Activated naive CD4-positive, alpha-beta T cell treated with anti-CD3 and anti-CD28 coated beads, Interleukin-2, amount 10 ng/mL, durations not matched to agents 7 days and 5 days (primary cell): ENCODE measurements at regions not wholly inside any gene's neighbourhood (a gene's known extent, or its start where the extent isn't known, plus 50 kb on each side); places are given as distances from the start of the nearest gene placed in this dataset.
"Not testable (repeated sequence)": the region's sequence is repeated elsewhere in the genome, so short reads cannot be mapped to it uniquely, and the experiment has no call there.

Experiments
- CTCF ChIA-PET: fragments of 350-600 bp; sonication (Branson Sonifier 250); formaldehyde crosslinking; loops from one replicate; lab custom pipeline; 2021; ENCODE audit warnings: antibody characterized with exemption; lab: Charles Lee
- DNase-seq: peaks from one replicate; pipeline ENCODE4 v3.0.0-alpha.2; 2020
- H3K27ac Mint-ChIP-seq: one replicate; pipeline ENCODE4 v1.8.0; 2021; ENCODE audit warnings: mild to moderate bottlenecking, moderate library complexity, mixed read lengths
- H3K27me3 Mint-ChIP-seq: one replicate; pipeline ENCODE4 v1.8.0; 2021; ENCODE audit warnings: mild to moderate bottlenecking, mixed read lengths
- H3K36me3 Mint-ChIP-seq: one replicate; pipeline ENCODE4 v1.8.0; 2021; ENCODE audit warnings: mixed read lengths
- H3K4me1 Mint-ChIP-seq: one replicate; pipeline ENCODE4 v1.8.0; 2021; ENCODE audit warnings: mixed read lengths
- H3K4me3 Mint-ChIP-seq: one replicate; pipeline ENCODE4 v1.8.0; 2021; ENCODE audit warnings: mild to moderate bottlenecking, moderate library complexity, mixed read lengths
- H3K9me3 Mint-ChIP-seq: one replicate; pipeline ENCODE4 v1.8.0; 2021; ENCODE audit warnings: mixed read lengths

DNA sequence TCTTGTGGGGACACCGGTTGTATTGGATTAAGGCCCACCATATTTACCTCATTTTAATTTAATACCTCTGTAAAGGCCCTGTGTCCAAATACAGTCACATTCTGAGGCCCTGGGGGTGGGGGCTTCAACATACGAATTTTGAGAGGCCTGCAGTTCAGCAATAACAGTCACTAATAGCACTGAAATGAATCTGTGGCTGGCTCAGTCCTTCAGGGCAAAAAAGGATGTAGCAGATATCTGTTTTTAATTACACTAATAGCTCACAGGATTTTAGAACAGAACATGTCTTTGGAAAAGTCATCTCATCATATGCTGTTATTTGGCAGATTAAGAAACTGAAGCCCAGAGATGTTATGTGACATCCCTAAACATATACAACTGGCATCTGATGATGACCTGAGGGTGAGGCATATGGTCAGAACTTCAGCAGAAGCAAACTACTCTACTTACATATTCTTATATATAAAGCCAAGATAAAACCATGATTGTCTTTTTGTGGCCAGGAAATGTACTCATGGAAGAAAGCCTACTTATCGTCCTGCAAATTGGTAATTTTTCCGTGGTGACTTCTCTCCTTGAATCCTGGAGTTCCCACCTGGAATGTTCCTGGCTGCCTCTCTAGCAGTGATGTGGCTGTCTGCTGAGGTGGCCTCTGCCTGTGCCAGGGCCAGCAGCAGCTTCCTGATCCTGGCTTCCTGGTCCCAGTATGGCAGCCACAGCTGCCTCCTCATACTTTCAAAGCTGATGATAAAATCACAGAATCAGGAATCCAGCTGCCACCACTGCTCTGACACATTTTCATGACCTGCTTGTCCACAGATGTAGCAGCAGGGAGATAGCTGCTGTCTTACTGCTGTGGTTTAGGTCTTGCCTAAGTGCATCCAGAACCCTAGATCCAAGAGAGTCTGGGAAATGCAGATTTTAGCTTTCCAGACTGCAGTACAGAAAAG, 72.1 kb upstream of the ANKRD55 start:
- Mint-ChIP-seq H3K4me1 (no peaks in the 10 kb centered on the region), H3K27me3 (peaks cover 7% of the 10 kb centered on the region), H3K4me3 (no peak overlapping the region), H3K36me3 (peaks cover 4% of the 10 kb centered on the region), H3K27ac (no peak overlapping the region), H3K9me3 (peaks cover 18% of the 10 kb centered on the region)
- no peak for DNase-seq
- CTCF ChIA-PET: no interaction called here

DNA sequence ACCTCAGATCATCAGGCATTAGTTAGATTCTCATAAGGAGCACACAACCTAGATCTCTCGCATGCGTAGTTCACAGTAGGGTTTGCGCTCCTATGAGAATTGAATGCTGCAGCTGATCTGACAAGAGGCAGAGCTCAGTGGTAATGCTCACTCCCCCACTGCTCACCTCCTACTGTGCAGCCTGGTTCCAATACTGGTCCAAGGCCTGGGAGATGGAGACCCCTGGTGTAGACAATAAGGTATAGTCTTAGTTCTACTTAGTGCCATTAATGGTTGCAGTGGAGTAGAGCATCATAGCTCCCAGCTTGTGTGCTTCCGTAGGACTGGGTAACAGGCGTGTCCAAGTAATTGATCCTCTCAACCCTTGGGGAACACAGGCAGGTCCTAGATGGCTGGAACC, 70.4 kb upstream of the ANKRD55 start:
- CTCF ChIA-PET: interaction anchor here (1.3 to 1.9 kb wide), 2 partner anchors 26 to 32 kb away, joined by 3 to 6 read pairs; no protein-coding TSS in a partner anchor
- Mint-ChIP-seq H3K4me1 (no peaks in the 10 kb centered on the region), H3K27me3 (no peaks in the 10 kb centered on the region), H3K36me3 (peaks cover 4% of the 10 kb centered on the region), H3K9me3 (peaks cover 18% of the 10 kb centered on the region), H3K27ac (no peak overlapping the region), H3K4me3 (no peak overlapping the region)
- no peak for DNase-seq

DNA sequence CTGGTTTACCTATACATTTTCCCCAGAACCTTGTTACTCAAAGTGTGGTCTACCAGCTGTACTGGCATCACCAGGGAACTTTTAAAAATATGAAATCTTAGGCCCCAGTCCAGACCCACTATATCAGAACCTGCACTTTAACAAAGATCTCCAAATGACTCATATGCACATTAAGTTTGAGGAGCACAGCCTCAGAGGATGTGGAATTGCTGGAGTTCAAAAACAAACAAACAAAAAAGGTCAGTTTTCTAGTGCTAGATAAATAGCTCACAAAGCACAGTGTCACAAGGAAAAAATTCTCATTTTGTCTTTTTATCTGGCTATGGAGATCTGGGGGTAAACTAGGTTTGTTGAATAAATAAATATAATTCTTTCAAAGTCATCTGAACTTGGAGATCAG, 68.9 kb upstream of the ANKRD55 start:
- H3K4me1 Mint-ChIP-seq: no peaks in the 10 kb centered on the region
- no peak overlapping the region for H3K4me3 Mint-ChIP-seq
- CTCF ChIA-PET: no interaction called here
- DNase-seq: no peak
- H3K9me3 Mint-ChIP-seq: peaks cover 14% of the 10 kb centered on the region
- peaks cover 4% of the 10 kb centered on the region for H3K36me3 Mint-ChIP-seq
- H3K27me3 Mint-ChIP-seq: no peaks in the 10 kb centered on the region
- H3K27ac Mint-ChIP-seq: no peak overlapping the region

DNA sequence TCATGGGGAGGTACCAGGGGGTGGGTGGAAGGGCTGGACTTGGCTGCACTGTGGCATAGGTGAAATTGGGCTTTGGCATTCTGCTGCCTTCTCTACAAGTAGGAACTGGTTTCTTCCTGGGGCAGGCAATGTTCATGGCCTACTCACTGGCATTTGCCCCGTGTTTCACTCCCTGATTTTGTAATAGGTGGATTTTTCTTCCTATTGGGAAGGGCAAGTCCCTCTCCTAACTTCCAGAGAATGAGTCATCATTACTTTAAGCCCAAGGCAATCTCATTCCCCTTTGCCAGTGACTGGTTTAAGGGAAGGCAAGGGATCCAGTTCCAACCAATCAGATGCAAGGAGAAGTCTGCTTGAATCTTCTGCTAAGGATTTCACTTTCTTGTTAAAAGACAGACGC, 67.9 kb upstream of the ANKRD55 start:
- CTCF ChIA-PET: no interaction called here

DNA sequence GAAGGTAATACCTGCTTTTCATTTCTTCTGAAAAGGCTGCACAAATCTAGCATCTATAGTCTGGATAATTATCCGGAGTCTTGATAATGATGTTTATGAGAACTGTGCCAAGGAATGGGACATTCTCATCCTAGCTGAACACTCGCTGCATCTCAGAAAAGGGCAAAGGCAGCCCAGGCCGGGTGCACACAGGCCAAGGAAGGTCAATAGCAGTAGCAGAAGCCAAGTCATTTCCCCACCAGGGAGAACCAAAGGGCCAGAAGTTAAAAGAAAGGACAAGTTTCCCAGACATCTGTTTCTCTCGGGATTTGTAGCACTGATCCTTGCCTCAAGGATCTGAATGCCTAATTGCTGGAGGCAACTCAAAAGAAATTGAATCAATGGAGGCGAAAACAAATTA, 66.1 kb upstream of the ANKRD55 start:
- no peaks in the 10 kb centered on the region for H3K27me3 Mint-ChIP-seq
- H3K4me3 Mint-ChIP-seq: no peak overlapping the region
- no peak for DNase-seq
- CTCF ChIA-PET: no interaction called here
- no peak overlapping the region for H3K27ac Mint-ChIP-seq
- H3K36me3 Mint-ChIP-seq: peaks cover 2% of the 10 kb centered on the region
- H3K9me3 Mint-ChIP-seq: peaks cover 7% of the 10 kb centered on the region
- H3K4me1 Mint-ChIP-seq: no peaks in the 10 kb centered on the region

More for the DNA sequence above, 67.9 kb upstream of the ANKRD55 start:
- Mint-ChIP-seq H3K9me3 (peaks cover 9% of the 10 kb centered on the region), H3K27me3 (no peaks in the 10 kb centered on the region), H3K4me3 (no peak overlapping the region), H3K27ac (no peak overlapping the region), H3K4me1 (no peaks in the 10 kb centered on the region), H3K36me3 (peaks cover 1% of the 10 kb centered on the region)
- no peak for DNase-seq

DNA sequence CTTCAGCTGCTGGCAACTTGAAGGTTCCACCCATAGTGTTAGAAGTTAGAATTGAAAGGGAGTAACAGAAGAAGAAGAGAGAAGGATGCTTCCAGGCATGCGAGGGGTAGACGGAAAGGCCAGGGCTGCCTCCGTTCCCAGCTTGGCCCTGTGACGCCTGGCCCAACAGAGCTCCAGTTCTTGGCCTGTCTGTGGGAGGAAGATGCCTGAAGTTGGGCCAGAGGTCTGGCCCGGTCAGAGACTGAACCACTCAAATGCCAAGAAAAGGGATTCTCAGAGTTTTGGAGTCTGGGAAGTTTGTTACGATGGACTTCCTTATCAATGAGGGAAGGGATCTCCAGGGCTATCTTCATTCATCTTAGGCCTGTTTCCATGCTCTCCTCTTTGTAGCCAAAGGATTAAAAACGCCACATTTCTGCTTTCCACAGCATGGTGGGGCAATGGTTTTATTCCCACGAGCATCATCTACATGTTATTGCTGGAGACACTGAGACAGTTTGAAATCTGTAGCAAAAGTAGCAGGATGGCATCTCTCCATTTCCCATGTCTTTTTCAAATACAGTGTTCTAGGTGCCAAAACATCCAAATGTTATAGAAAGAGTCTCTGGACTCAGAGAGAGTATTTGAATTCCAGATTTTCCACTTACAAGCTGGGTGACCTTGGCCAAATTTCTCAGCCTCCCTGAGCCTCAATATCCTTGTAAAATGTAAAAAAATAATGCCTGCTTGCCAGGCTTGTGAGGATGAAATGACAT, 65.4 kb upstream of the ANKRD55 start:
- no peak overlapping the region for H3K4me3 Mint-ChIP-seq
- H3K36me3 Mint-ChIP-seq: peaks cover 2% of the 10 kb centered on the region
- CTCF ChIA-PET: no interaction called here
- no peak overlapping the region for H3K27ac Mint-ChIP-seq
- H3K4me1 Mint-ChIP-seq: no peaks in the 10 kb centered on the region
- peaks cover 10% of the 10 kb centered on the region for H3K9me3 Mint-ChIP-seq
- no peaks in the 10 kb centered on the region for H3K27me3 Mint-ChIP-seq
- DNase-seq: no peak

DNA sequence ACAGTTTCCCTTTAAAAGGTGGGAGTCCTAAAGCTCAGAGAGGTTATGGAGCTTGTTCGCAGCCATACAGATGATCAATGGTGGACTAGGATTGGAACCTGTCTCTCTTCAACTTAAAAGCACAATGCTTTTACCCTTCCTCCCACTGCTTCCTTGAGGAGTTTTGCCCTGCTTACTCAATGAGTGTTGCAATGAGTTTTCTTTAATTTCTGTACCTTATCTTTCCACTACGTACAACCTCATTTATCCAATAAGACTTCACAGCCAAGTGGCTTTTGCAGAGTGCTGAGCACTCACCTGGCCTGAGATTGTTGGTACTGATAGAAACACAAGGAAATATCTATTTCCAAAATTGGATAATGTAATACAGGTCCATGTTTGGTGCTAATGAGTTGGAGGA, 64.7 kb upstream of the ANKRD55 start:
- CTCF ChIA-PET: no interaction called here
- Mint-ChIP-seq H3K9me3 (peaks cover 13% of the 10 kb centered on the region), H3K4me3 (no peak overlapping the region), H3K27ac (no peak overlapping the region), H3K27me3 (no peaks in the 10 kb centered on the region), H3K36me3 (peaks cover 2% of the 10 kb centered on the region), H3K4me1 (no peaks in the 10 kb centered on the region)
- no peak for DNase-seq

DNA sequence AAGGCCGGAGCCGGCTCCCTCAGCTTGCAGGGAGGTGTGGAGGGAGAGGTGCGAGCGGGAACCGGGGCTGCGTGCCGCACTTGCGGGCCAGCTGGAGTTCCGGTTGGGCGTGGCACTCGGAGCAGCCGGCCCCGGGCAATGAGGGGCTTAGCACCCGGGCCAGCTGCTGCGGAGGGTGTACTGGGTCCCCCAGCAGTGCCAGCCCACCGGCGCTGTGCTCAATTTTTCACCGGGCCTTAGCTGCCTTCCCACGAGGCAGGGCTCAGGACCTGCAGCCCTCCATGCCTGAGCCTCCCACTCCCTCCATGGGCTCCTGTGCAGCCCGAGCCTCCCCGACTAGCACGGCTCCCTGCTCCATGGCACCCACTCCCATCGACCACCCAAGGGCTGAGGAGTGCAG, 62.2 kb upstream of the ANKRD55 start:
- CTCF ChIA-PET, H3K27me3 Mint-ChIP-seq, H3K27ac Mint-ChIP-seq, H3K36me3 Mint-ChIP-seq, DNase-seq, H3K4me3 Mint-ChIP-seq, H3K4me1 Mint-ChIP-seq: not testable (repeated sequence)
- H3K9me3 Mint-ChIP-seq: peaks cover 13% of the 10 kb centered on the region

DNA sequence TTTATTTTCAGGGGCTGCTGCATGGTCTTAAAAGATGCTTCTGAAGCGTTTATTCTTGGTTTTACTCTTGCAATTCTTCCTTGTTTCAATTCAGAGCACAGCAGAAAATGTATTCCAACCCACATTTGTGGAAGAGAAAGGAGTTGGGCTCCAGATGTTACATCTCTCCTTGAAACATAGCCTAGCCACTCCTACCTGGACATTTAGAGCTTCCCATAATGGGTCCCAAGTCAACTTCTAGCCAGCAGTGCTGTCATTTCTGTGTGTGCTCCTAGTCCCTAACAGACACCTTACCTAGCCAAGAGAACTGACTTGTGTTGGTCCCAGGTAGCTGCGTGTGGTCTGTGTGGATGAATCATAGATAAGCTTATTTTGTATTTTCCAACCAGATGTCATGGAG, 61.2 kb upstream of the ANKRD55 start:
- H3K9me3 Mint-ChIP-seq: peaks cover 13% of the 10 kb centered on the region
- H3K27ac Mint-ChIP-seq: no peak overlapping the region
- CTCF ChIA-PET: no interaction called here
- H3K27me3 Mint-ChIP-seq: peaks cover 4% of the 10 kb centered on the region
- no peak overlapping the region for H3K4me3 Mint-ChIP-seq
- DNase-seq: no peak
- H3K36me3 Mint-ChIP-seq: peaks cover 2% of the 10 kb centered on the region
- H3K4me1 Mint-ChIP-seq: peaks cover 2% of the 10 kb centered on the region

DNA sequence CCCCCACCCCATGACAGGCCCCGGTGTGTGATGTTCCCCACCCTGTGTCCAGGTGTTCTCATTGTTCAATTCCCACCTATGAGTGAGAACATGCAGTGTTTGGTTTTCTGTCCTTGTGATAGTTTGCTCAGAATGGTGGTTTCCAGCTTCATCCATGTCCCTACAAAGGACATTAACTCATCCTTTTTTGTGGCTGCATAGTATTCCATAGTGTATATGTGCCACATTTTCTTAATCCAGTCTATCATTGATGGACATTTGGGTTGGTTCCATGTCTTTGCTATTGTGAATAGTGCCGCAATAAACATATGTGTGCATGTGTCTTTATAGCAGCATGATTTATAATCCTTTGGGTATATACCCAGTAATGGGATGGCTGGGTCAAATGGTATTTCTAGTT, 59.7 kb upstream of the ANKRD55 start:
- DNase-seq, H3K4me3 Mint-ChIP-seq, H3K27ac Mint-ChIP-seq, H3K4me1 Mint-ChIP-seq, H3K27me3 Mint-ChIP-seq, H3K36me3 Mint-ChIP-seq, CTCF ChIA-PET: not testable (repeated sequence)
- peaks cover 13% of the 10 kb centered on the region for H3K9me3 Mint-ChIP-seq

DNA sequence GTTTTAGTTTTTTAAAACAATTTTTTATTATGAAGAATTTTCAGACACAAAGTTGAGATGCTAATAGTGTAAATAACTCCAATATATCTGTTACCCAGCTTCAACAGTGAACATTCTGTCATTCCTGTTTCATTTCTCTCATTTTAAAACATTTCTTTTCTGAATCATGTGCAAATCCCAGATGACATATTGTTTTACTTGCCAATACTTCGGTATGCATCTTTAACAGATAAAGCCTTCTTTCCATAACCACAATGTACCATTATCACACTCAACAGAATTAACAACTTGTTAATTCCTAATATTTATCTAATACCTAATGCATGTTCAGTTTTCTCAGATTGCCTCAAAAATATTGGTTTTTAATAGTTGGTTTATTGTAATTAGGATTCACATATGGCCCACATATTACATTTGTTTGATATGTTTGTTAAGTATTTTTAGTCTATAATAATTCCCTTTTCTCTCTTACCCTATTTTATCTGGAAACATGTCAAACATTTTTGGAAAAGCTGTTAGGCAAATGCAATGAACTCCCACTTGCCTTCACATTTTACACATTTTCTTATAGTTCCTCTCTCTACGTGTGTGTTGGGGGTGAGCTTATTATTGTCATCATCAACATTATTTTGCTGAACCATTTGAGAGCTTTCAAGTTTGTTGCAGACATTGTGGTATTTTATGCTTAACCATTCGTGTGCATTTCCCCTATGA, 58.7 kb upstream of the ANKRD55 start:
- Mint-ChIP-seq H3K36me3 (peaks cover 3% of the 10 kb centered on the region), H3K4me3 (no peak overlapping the region), H3K27ac (no peak overlapping the region), H3K9me3 (peaks cover 13% of the 10 kb centered on the region), H3K4me1 (peaks cover 2% of the 10 kb centered on the region), H3K27me3 (peaks cover 4% of the 10 kb centered on the region)
- CTCF ChIA-PET: interaction anchor here (0.7 to 0.8 kb wide), 2 partner anchors 100 to 547 kb away, joined by 3 read pairs; no protein-coding TSS in a partner anchor
- no peak for DNase-seq

DNA sequence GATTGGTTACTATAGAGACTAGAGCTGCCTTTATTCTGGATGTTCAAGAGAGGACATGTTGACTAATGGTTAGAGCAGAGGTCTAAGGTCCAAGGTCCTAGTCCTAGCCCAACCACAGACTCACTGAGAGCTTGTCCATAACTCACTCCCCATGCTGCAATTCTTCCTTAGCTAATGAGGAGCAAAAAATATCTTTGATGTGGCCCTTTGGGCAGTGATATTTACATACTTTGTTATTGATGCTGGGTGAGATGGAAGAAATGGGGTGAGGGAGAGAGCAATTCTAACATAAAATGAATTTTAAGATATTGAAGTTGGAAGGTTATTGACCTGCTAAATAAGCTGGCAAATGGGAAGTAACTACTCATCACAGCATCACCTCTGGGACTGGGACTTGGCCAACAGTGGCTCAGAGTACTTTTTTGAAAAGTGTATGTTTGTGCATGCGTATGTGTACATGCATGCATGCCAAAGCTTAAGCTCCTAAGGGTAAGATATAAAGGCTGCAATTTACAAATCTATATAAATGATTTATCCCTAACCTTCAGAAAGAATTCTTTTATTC, 58.0 kb upstream of the ANKRD55 start:
- Mint-ChIP-seq H3K4me1 (peaks cover 2% of the 10 kb centered on the region), H3K27me3 (peaks cover 4% of the 10 kb centered on the region), H3K36me3 (peaks cover 3% of the 10 kb centered on the region), H3K9me3 (peaks cover 10% of the 10 kb centered on the region), H3K27ac (no peak overlapping the region), H3K4me3 (no peak overlapping the region)
- DNase-seq: no peak
- CTCF ChIA-PET: interaction anchor here (0.6 to 0.7 kb wide), 2 partner anchors 446 to 548 kb away, joined by 3 read pairs; no protein-coding TSS in a partner anchor

DNA sequence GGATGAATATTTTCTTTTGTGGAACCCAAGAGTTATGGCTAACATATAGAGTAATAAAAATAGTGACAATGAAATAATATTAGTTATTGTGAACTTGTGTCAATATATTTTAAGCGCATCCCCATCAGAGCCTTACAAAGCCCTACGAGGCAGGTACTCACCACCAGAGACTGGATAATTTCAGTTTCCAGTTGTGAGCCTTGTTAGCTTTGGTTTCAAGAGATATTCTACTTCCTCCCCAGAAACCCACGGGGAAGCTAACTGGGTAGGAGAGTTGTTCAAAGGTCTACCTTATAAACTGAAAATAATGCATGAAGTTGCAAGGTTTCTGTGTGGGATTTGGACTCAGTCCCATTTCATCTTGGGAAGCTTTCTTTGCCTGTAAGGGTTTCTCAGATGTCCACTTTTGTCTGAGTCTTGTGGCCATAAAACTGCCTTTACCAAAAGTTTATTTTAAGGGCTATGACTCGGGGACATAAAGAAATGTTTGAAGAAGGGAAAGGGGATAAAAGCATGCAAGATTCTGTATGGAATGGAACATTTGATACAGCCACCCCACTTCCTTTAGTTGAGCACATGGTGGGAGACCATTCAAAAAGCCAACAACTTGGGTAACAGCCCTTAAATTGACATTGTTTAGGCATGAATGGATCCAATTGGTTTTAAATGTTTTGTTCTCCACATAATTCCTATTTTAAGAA, 57.4 kb upstream of the ANKRD55 start:
- peaks cover 2% of the 10 kb centered on the region for H3K4me1 Mint-ChIP-seq
- no peak overlapping the region for H3K27ac Mint-ChIP-seq
- H3K4me3 Mint-ChIP-seq: no peak overlapping the region
- CTCF ChIA-PET: interaction anchor here (0.6 to 0.7 kb wide), 2 partner anchors 447 to 548 kb away, joined by 3 read pairs; no protein-coding TSS in a partner anchor
- peaks cover 1% of the 10 kb centered on the region for H3K36me3 Mint-ChIP-seq
- H3K27me3 Mint-ChIP-seq: peaks cover 4% of the 10 kb centered on the region
- H3K9me3 Mint-ChIP-seq: peaks cover 6% of the 10 kb centered on the region
- no peak for DNase-seq
